HL-60 (cell line): ENCODE measurements at regions not wholly inside any gene's neighbourhood (a gene's known extent, or its start where the extent isn't known, plus 50 kb on each side); places are given as distances from the start of the nearest gene placed in this dataset.

Source experiments
- DNase-seq, 2 experiments: peaks; one replicate each; pipeline ENCODE4 v3.0.0-alpha.2; 2010 to 2020; ENCODE audit warnings: low read depth in 1 of 2, low spot score in 1 of 2
- H3K27ac ChIP-seq: fragments of 250-450 bp; sonication (Bioruptor Pico); replicated peaks from 2 replicates; pipeline ENCODE4 v1.5.1; 2020; ENCODE audit warnings: mild to moderate bottlenecking, moderate library complexity
- H3K27me3 ChIP-seq: fragments of 250-450 bp; sonication (Bioruptor Pico); 2 replicates; pipeline ENCODE4 v1.5.1; 2021; ENCODE audit warnings: mild to moderate bottlenecking, moderate library complexity; ENCODE audit not compliant: insufficient read depth, poor library complexity, severe bottlenecking
- H3K4me3 ChIP-seq: replicated peaks from 2 replicates; pipeline ENCODE4 v1.5.1; 2011; ENCODE audit warnings: mild to moderate bottlenecking, control low read depth, low read length; ENCODE audit not compliant: insufficient read depth
- GABPA ChIP-seq: IDR thresholded peaks from 2 replicates; pipeline ENCODE4 v1.6.1; 2012; ENCODE audit warnings: low read depth
- POLR2AphosphoS5 ChIP-seq: IDR thresholded peaks from 2 replicates; pipeline ENCODE4 v1.6.1; 2012; ENCODE audit warnings: low read depth
- SPI1 ChIP-seq: IDR thresholded peaks from 2 replicates; pipeline ENCODE4 v1.6.1; 2012; ENCODE audit warnings: low read depth, mild to moderate bottlenecking, borderline replicate concordance
- TF ChIP-seq, protein P1 (sequence below): IDR thresholded peaks from 2 replicates; pipeline ENCODE4 v1.6.1; 2012; ENCODE audit warnings: low read depth; ENCODE audit not compliant: insufficient replicate concordance
- TF ChIP-seq, protein P2 (sequence below): IDR thresholded peaks from one replicate; pipeline ENCODE4 v1.5.1; 2011; ENCODE audit warnings: low read length, control low read depth, inconsistent platforms; ENCODE audit not compliant: insufficient read depth

DNA sequence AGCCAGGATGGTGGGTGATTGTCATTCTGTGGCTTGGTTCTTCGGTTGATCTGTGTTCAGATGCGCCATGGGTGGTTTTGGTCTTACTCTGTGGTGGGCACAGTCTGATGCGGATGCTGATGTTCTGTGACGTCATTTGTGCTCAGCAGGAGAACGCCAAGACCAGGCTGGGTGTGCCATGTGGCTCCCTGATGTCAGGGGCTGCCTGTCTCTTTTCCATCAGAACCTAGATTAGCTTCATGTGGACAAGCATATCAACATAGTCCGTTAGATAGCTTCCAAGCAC is 100.6 kb upstream of the ARL4C start:
- H3K27ac ChIP-seq = no peak overlapping the region
- TF ChIP-seq, protein P1, sequence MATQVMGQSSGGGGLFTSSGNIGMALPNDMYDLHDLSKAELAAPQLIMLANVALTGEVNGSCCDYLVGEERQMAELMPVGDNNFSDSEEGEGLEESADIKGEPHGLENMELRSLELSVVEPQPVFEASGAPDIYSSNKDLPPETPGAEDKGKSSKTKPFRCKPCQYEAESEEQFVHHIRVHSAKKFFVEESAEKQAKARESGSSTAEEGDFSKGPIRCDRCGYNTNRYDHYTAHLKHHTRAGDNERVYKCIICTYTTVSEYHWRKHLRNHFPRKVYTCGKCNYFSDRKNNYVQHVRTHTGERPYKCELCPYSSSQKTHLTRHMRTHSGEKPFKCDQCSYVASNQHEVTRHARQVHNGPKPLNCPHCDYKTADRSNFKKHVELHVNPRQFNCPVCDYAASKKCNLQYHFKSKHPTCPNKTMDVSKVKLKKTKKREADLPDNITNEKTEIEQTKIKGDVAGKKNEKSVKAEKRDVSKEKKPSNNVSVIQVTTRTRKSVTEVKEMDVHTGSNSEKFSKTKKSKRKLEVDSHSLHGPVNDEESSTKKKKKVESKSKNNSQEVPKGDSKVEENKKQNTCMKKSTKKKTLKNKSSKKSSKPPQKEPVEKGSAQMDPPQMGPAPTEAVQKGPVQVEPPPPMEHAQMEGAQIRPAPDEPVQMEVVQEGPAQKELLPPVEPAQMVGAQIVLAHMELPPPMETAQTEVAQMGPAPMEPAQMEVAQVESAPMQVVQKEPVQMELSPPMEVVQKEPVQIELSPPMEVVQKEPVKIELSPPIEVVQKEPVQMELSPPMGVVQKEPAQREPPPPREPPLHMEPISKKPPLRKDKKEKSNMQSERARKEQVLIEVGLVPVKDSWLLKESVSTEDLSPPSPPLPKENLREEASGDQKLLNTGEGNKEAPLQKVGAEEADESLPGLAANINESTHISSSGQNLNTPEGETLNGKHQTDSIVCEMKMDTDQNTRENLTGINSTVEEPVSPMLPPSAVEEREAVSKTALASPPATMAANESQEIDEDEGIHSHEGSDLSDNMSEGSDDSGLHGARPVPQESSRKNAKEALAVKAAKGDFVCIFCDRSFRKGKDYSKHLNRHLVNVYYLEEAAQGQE = no peak
- TF ChIP-seq, protein P2, sequence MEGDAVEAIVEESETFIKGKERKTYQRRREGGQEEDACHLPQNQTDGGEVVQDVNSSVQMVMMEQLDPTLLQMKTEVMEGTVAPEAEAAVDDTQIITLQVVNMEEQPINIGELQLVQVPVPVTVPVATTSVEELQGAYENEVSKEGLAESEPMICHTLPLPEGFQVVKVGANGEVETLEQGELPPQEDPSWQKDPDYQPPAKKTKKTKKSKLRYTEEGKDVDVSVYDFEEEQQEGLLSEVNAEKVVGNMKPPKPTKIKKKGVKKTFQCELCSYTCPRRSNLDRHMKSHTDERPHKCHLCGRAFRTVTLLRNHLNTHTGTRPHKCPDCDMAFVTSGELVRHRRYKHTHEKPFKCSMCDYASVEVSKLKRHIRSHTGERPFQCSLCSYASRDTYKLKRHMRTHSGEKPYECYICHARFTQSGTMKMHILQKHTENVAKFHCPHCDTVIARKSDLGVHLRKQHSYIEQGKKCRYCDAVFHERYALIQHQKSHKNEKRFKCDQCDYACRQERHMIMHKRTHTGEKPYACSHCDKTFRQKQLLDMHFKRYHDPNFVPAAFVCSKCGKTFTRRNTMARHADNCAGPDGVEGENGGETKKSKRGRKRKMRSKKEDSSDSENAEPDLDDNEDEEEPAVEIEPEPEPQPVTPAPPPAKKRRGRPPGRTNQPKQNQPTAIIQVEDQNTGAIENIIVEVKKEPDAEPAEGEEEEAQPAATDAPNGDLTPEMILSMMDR = no peak
- TF ChIP-seq POLR2AphosphoS5 = no peak
- TF ChIP-seq GABPA = no peak
- TF ChIP-seq SPI1 = no peak
- H3K27me3 ChIP-seq = no peaks in the 10 kb centered on the region
- no peak for DNase-seq
- no peak overlapping the region for H3K4me3 ChIP-seq

DNA sequence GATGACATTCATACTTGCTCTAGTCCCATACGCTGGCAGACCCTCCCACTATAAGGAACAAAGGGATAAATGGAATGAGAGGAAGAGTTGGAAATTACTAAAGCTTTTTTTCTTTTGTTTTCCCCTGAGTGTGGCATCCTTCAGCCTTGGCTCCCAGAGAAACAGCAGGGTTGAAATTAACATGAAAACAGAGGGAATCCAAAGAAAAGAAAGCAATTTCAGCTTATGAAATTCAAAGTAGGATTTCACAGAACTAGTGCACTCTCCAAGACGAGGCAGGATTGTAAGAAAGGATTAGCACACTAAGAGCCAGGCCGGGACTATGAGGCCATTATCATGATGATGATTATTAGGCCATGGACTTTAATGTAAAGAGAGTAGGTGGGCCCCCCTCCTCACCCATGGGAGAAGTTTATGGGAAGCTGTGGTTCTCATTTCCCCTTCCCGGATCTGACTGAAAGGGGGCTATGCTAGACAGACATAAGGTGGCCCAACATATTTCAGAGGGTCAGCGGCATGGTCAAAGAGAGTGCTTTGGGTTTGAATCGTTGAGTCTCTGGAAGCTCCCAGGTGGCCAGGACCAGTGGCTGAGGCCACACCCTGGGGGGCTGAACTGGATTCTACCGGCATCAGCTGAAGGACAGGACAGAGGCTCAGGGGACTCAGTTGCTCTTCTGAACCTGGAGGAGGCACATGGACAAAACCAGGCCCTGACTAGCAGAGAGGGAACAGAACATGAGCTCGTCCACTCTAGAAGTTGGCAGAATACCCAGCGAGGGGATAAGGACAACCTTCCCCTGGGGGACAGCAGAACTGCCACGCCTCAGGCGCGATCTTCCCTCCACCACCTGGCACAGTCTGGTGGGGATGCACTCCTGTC is 100.1 kb upstream of the ARL4C start:
- DNase-seq = no peak
- Histone ChIP-seq H3K4me3 (no peak overlapping the region), H3K27ac (no peak overlapping the region), H3K27me3 (no peaks in the 10 kb centered on the region)
- TF ChIP-seq GABPA = no peak
- TF ChIP-seq, protein P2 = no peak
- TF ChIP-seq SPI1 = no peak
- TF ChIP-seq, protein P1 = no peak
- no peak for TF ChIP-seq POLR2AphosphoS5

DNA sequence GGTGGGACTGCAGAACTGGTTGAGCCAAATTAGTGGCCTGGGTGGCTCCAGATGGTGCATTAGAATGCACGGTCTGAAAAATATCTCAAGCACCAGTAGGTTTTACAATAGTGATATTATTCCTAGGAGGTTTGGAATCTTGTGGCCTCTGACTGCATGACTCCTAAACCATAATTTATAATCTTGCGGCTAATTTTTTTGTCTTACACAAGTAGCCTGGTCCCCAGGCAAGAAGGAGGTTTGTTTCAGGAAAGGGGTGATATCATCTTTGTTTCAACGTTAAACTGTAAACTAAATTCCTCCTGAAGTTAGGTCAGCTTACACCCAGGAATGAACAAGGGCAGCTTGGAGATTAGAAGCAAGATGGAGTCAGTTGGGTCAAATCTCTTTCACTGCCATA is 98.9 kb upstream of the ARL4C start:
- H3K27me3 ChIP-seq = no peaks in the 10 kb centered on the region
- no peak for DNase-seq
- no peak overlapping the region for H3K4me3 ChIP-seq
- no peak for TF ChIP-seq SPI1
- no peak overlapping the region for H3K27ac ChIP-seq

DNA sequence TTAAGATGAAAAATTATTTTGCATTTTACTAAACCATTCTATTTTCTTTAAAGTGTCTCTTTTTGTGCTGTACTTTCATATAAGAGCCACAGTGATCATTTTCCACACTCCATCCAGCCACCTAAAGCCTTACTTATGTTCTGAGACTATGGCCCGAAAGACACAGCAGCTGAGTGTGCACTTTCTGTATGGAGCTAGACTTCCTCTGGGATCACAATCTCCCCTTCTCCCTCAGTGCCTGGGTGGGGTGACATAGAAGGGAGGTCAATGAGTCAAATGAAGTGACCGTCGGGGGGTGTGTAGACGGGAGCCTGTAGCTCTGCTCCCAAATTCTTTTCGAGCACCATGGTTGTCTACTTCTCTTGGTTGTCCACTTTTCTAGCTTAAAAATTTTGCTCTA is 97.8 kb upstream of the ARL4C start:
- Histone ChIP-seq H3K27ac (no peak overlapping the region), H3K27me3 (no peaks in the 10 kb centered on the region)
- TF ChIP-seq GABPA (no peak), SPI1 (no peak)

DNA sequence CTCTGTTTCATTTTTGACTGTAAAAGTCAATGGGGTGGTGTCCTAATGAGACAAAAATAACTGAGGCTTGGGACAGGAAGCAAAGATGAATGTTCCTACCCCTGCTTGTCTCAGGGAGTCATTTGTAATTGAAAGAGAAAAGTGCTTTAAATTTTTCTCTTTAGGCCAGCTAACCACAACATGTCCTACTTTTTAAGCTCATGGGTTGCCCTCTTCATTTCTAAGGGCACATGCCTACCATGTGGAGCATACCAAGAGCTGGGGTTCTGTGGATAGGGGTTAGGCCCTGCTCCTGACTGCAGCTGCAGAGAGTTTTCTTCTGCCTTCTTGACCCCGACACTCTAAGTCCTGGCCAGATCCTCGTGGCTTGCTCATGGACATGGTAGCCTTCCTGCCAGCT is 96.8 kb upstream of the ARL4C start:
- H3K4me3 ChIP-seq = no peak overlapping the region
- H3K27ac ChIP-seq = no peak overlapping the region
- no peak for DNase-seq
- no peaks in the 10 kb centered on the region for H3K27me3 ChIP-seq
- TF ChIP-seq, protein P1 = no peak
- no peak for TF ChIP-seq POLR2AphosphoS5
- TF ChIP-seq SPI1 = no peak
- TF ChIP-seq GABPA = no peak
- TF ChIP-seq, protein P2 = no peak

More for the DNA sequence above, 97.8 kb upstream of the ARL4C start:
- no peak for DNase-seq
- no peak overlapping the region for H3K4me3 ChIP-seq
